Fibroblast of villous mesenchyme (primary cell): ENCODE measurements at regions not wholly inside any gene's neighbourhood (a gene's known extent, or its start where the extent isn't known, plus 50 kb on each side); places are given as distances from the start of the nearest gene placed in this dataset.

Source experiments
- DNase-seq: peaks from one replicate; pipeline ENCODE4 v3.0.0-alpha.2; 2010; ENCODE audit warnings: low read depth
- H3K4me3 ChIP-seq: 2 replicates; pipeline ENCODE4 v1.5.1; 2011; ENCODE audit warnings: low read depth, mild to moderate bottlenecking, low read length
- CTCF ChIP-seq: IDR thresholded peaks from 2 replicates; pipeline ENCODE4 v1.5.1; 2012; ENCODE audit warnings: low read depth, mild to moderate bottlenecking, low read length; ENCODE audit not compliant: insufficient read depth

- no peak for TF ChIP-seq CTCF
- H3K4me3 ChIP-seq, result no peak overlapping the region
- peak; percentile 62 for DNase-seq
Measured at GRCh38 chr10:4316161-4316810, 509.7 kb upstream of the AKR1E2 start.

- DNase-seq, result peak; percentile 53
- H3K4me3 ChIP-seq, result no peak overlapping the region
- TF ChIP-seq CTCF, result no peak
Measured at GRCh38 chr10:4315551-4315950, 510.5 kb upstream of the AKR1E2 start.

- no peak for TF ChIP-seq CTCF
- DNase-seq, result no peak
- H3K4me3 ChIP-seq, result no peak overlapping the region
Measured at GRCh38 chr10:4313051-4313450, 513.0 kb upstream of the AKR1E2 start.

GRCh38 chr10:4312051-4312835, 513.8 kb upstream of the AKR1E2 start:
- no peak for TF ChIP-seq CTCF
- no peak overlapping the region for H3K4me3 ChIP-seq
- DNase-seq, result no peak

- no peak for DNase-seq
- no peak for TF ChIP-seq CTCF
- no peak overlapping the region for H3K4me3 ChIP-seq
Measured at GRCh38 chr10:4310172-4310571, 515.8 kb upstream of the AKR1E2 start.

GRCh38 chr10:4307910-4308309, 518.1 kb upstream of the AKR1E2 start:
- no peak for TF ChIP-seq CTCF
- H3K4me3 ChIP-seq, result no peak overlapping the region
- peak; percentile 16 for DNase-seq
